ENCODE measurements at regions not wholly inside any gene's neighbourhood (a gene's known extent, or its start where the extent isn't known, plus 50 kb on each side); places are given as distances from the start of the nearest gene placed in this dataset.
"Not testable (repeated sequence)": the region's sequence is repeated elsewhere in the genome, so short reads cannot be mapped to it uniquely, and the experiment has no call there.

DNA sequence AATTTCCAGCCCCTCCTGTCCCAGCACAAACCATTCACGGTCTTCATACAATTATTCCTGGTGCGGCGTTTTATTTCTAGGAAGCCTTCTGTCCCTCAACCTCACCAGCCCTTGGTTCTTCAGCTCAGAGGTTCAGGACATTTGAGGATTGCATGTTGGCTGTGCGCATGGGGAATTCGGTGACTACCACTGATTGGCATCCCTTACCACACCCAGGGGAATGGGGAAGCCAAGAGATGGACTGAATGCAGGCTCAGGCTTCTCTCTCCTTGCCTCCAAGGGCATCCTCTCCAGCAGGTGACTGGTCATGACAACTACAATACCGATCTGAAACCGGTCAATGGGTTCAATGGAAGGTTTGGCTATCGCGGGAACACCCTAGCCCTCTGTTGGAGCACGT lies 153.8 kb downstream of the MTHFS start:
- H3K27ac Mint-ChIP-seq, result no peak overlapping the region
- DNase-seq (ENCODE audit: low spot score) (no peak), ATAC-seq (no peak)
- CTCF ChIA-PET, result no interaction called here
- H3K27me3 Mint-ChIP-seq (ENCODE audit: low read depth), result no peaks in the 10 kb centered on the region
- no peaks in the 10 kb centered on the region for H3K4me1 Mint-ChIP-seq
- H3K9me3 Mint-ChIP-seq, result peaks cover 22% of the 10 kb centered on the region
- H3K36me3 Mint-ChIP-seq, result peaks cover 3% of the 10 kb centered on the region; the same call in 1 of the 2 replicates
- POLR2A ChIA-PET, result no interaction called here
- H3K4me3 Mint-ChIP-seq, result no peak overlapping the region
- TF ChIP-seq ZNF121 (CRISPR knock-in tag; IDR thresholded peaks at IDR 0.05) (no peak), ERG (CRISPR knock-in tag; IDR thresholded peaks at IDR 0.05) (no peak), SP1 (CRISPR knock-in tag; conservative IDR thresholded peaks at IDR 0.05) (no peak), SMAD4 (CRISPR knock-in tag; IDR thresholded peaks at IDR 0.05) (no peak), RORB (CRISPR knock-in tag; IDR thresholded peaks at IDR 0.05) (no peak), PRDM15 (CRISPR knock-in tag; IDR thresholded peaks at IDR 0.05) (no peak), NR2C2 (CRISPR knock-in tag; IDR thresholded peaks at IDR 0.05) (no peak)
- TF ChIP-seq, protein P1, sequence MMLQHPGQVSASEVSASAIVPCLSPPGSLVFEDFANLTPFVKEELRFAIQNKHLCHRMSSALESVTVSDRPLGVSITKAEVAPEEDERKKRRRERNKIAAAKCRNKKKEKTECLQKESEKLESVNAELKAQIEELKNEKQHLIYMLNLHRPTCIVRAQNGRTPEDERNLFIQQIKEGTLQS (CRISPR knock-in tag; conservative IDR thresholded peaks at IDR 0.05), result no peak

DNA sequence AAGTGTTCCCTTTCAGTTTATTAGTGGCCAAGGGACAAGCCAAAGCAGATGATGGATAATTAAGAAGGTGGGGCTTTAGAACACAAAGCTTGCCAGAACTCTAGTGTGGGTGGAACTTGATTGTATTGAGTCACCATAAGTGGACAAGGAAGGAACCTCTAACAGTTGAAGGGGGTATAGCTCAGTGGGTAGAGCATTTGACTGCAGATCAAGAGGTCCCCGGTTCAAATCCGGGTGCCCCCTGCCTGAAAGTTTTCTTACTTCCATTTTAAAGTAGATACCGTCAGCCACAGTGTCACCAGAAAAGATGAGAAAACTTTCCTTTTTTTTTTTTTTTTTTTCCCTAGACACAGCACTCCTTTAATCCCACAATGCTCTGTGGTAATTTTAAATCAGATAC lies 152.3 kb downstream of the MTHFS start:
- ATAC-seq; H3K36me3 Mint-ChIP-seq; POLR2A ChIA-PET; H3K27ac Mint-ChIP-seq; H3K4me1 Mint-ChIP-seq; H3K27me3 Mint-ChIP-seq (ENCODE audit: low read depth): not testable (repeated sequence)
- Mint-ChIP-seq H3K4me3 (peak overlapping the region; percentile 27; the same call in 1 of the 2 replicates), H3K9me3 (peaks cover 24% of the 10 kb centered on the region)
- CTCF ChIA-PET, result interaction anchor here (0.7 kb wide), 1 partner anchor 79 kb away, joined by 3 read pairs; no protein-coding TSS in a partner anchor
- DNase-seq (ENCODE audit: low spot score), result peak; percentile 45

GRCh38 chr15:79756365-79756764 lies 140.4 kb downstream of the MTHFS start:
- TF ChIP-seq, protein P2, sequence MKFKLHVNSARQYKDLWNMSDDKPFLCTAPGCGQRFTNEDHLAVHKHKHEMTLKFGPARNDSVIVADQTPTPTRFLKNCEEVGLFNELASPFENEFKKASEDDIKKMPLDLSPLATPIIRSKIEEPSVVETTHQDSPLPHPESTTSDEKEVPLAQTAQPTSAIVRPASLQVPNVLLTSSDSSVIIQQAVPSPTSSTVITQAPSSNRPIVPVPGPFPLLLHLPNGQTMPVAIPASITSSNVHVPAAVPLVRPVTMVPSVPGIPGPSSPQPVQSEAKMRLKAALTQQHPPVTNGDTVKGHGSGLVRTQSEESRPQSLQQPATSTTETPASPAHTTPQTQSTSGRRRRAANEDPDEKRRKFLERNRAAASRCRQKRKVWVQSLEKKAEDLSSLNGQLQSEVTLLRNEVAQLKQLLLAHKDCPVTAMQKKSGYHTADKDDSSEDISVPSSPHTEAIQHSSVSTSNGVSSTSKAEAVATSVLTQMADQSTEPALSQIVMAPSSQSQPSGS (CRISPR knock-in tag; IDR thresholded peaks at IDR 0.05; ENCODE audit: borderline replicate concordance, low read depth), result no peak
- TF ChIP-seq, protein P3, sequence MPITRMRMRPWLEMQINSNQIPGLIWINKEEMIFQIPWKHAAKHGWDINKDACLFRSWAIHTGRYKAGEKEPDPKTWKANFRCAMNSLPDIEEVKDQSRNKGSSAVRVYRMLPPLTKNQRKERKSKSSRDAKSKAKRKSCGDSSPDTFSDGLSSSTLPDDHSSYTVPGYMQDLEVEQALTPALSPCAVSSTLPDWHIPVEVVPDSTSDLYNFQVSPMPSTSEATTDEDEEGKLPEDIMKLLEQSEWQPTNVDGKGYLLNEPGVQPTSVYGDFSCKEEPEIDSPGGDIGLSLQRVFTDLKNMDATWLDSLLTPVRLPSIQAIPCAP (CRISPR knock-in tag; IDR thresholded peaks at IDR 0.05), result no peak
- TF ChIP-seq GABPB1 (CRISPR knock-in tag; IDR thresholded peaks at IDR 0.05) (no peak), CBFB (CRISPR knock-in tag; IDR thresholded peaks at IDR 0.05; ENCODE audit: low read depth) (no peak), ZNF317 (CRISPR knock-in tag; IDR thresholded peaks at IDR 0.05; ENCODE audit: borderline replicate concordance, low read depth) (no peak), NFATC4 (CRISPR knock-in tag; IDR thresholded peaks at IDR 0.05) (no peak), NFE2L1 (CRISPR knock-in tag; IDR thresholded peaks at IDR 0.05) (no peak)
- TF ChIP-seq, protein P4, sequence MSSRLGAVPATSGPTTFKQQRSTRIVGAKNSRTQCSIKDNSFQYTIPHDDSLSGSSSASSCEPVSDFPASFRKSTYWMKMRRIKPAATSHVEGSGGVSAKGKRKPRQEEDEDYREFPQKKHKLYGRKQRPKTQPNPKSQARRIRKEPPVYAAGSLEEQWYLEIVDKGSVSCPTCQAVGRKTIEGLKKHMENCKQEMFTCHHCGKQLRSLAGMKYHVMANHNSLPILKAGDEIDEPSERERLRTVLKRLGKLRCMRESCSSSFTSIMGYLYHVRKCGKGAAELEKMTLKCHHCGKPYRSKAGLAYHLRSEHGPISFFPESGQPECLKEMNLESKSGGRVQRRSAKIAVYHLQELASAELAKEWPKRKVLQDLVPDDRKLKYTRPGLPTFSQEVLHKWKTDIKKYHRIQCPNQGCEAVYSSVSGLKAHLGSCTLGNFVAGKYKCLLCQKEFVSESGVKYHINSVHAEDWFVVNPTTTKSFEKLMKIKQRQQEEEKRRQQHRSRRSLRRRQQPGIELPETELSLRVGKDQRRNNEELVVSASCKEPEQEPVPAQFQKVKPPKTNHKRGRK (CRISPR knock-in tag; IDR thresholded peaks at IDR 0.05; ENCODE audit: borderline replicate concordance), result no peak
- Mint-ChIP-seq H3K27me3 (ENCODE audit: low read depth) (no peaks in the 10 kb centered on the region), H3K27ac (no peak overlapping the region), H3K36me3 (peaks cover 11% of the 10 kb centered on the region), H3K4me3 (no peak overlapping the region), H3K4me1 (no peaks in the 10 kb centered on the region), H3K9me3 (peaks cover 30% of the 10 kb centered on the region)
- no peak for DNase-seq (ENCODE audit: low spot score)
- CTCF ChIA-PET, result no interaction called here
- POLR2A ChIA-PET, result no interaction called here
- ATAC-seq, result no peak

All from WTC11 (cell line).